Parathyroid adenoma (tissue), 2 donors: ENCODE measurements at regions not wholly inside any gene's neighbourhood (a gene's known extent, or its start where the extent isn't known, plus 50 kb on each side); places are given as distances from the start of the nearest gene placed in this dataset.

Experiments
- H2AFZ ChIP-seq: fragments of 300-600 bp; sonication (generic); one replicate; pipeline ENCODE4 v1.7.0; 2017; ENCODE audit warnings: antibody characterized with exemption, mild to moderate bottlenecking
- H3K27ac ChIP-seq: fragments of 300-600 bp; sonication (generic); one replicate; pipeline ENCODE4 v1.7.0; 2017
- H3K27me3 ChIP-seq: fragments of 300-600 bp; sonication (generic); one replicate; pipeline ENCODE4 v1.7.0; 2017; ENCODE audit warnings: low read length; ENCODE audit not compliant: control insufficient read depth, insufficient read depth
- H3K36me3 ChIP-seq: fragments of 300-600 bp; sonication (generic); one replicate; pipeline ENCODE4 v1.7.0; 2017; ENCODE audit warnings: low read length; ENCODE audit not compliant: control insufficient read depth, insufficient read depth
- H3K4me1 ChIP-seq: fragments of 300-600 bp; sonication (generic); one replicate; pipeline ENCODE4 v1.7.0; 2017; ENCODE audit warnings: control low read depth
- H3K4me2 ChIP-seq: fragments of 300-600 bp; sonication (generic); one replicate; pipeline ENCODE4 v1.7.0; 2017; ENCODE audit warnings: low read length
- H3K4me3 ChIP-seq: fragments of 300-600 bp; sonication (generic); one replicate; pipeline ENCODE4 v1.7.0; 2017; ENCODE audit warnings: low read depth, low read length
- H3K79me2 ChIP-seq: fragments of 300-600 bp; sonication (generic); one replicate; pipeline ENCODE4 v1.7.0; 2017; ENCODE audit warnings: control low read depth
- H3K9ac ChIP-seq: fragments of 300-600 bp; sonication (generic); one replicate; pipeline ENCODE4 v1.7.0; 2017; ENCODE audit warnings: mild to moderate bottlenecking
- H3K9me3 ChIP-seq: fragments of 300-600 bp; sonication (generic); one replicate; pipeline ENCODE4 v1.7.0; 2017; ENCODE audit warnings: low read length; ENCODE audit not compliant: control insufficient read depth
- CTCF ChIP-seq: fragments of 300-600 bp; sonication (generic); IDR thresholded peaks from one replicate; pipeline ENCODE4 v1.7.0; 2017; ENCODE audit warnings: antibody characterized with exemption, mild to moderate bottlenecking
- donor health status: primary hyperparathyroidism.

GRCh38 chr6:43898358-43899131 lies 128.5 kb downstream of the VEGFA start:
- Histone ChIP-seq H3K9me3 (no peaks in the 10 kb centered on the region), H3K4me3 (no peak overlapping the region), H3K9ac (no peak overlapping the region), H3K27ac (no peak overlapping the region), H3K4me1 (peaks cover 4% of the 10 kb centered on the region), H3K27me3 (no peaks in the 10 kb centered on the region), H3K79me2 (no peaks in the 10 kb centered on the region), H2AFZ (no peak overlapping the region), H3K36me3 (no peaks in the 10 kb centered on the region), H3K4me2 (no peak overlapping the region)
- no peak for TF ChIP-seq CTCF

- no peak overlapping the region for H3K4me2 ChIP-seq
- H3K36me3 ChIP-seq = no peaks in the 10 kb centered on the region
- H3K9ac ChIP-seq = no peak overlapping the region
- no peak overlapping the region for H3K4me3 ChIP-seq
- H3K27ac ChIP-seq = no peak overlapping the region
- H3K27me3 ChIP-seq = no peaks in the 10 kb centered on the region
- no peaks in the 10 kb centered on the region for H3K79me2 ChIP-seq
- H3K4me1 ChIP-seq = peaks cover 4% of the 10 kb centered on the region
- H3K9me3 ChIP-seq = no peaks in the 10 kb centered on the region
- H2AFZ ChIP-seq = no peak overlapping the region
- TF ChIP-seq CTCF = no peak
These were observed 127.7 kb downstream of the VEGFA start for GRCh38 chr6:43897571-43898302.

- Histone ChIP-seq H3K4me3 (no peak overlapping the region), H3K79me2 (no peaks in the 10 kb centered on the region)
- TF ChIP-seq CTCF = no peak
These were observed 126.6 kb downstream of the VEGFA start for GRCh38 chr6:43896329-43897255.

GRCh38 chr6:43895656-43896328 lies 125.8 kb downstream of the VEGFA start:
- Histone ChIP-seq H3K4me1 (peaks cover 3% of the 10 kb centered on the region), H3K79me2 (no peaks in the 10 kb centered on the region), H3K9me3 (no peaks in the 10 kb centered on the region), H3K27ac (no peak overlapping the region), H2AFZ (no peak overlapping the region), H3K4me3 (no peak overlapping the region), H3K36me3 (no peaks in the 10 kb centered on the region), H3K9ac (no peak overlapping the region), H3K4me2 (no peak overlapping the region), H3K27me3 (no peaks in the 10 kb centered on the region)
- no peak for TF ChIP-seq CTCF

More at GRCh38 chr6:43896329-43897255, 126.6 kb downstream of the VEGFA start:
- Histone ChIP-seq H3K9ac (no peak overlapping the region), H3K27me3 (no peaks in the 10 kb centered on the region), H3K4me2 (no peak overlapping the region), H2AFZ (no peak overlapping the region), H3K27ac (no peak overlapping the region), H3K9me3 (no peaks in the 10 kb centered on the region), H3K4me1 (peaks cover 4% of the 10 kb centered on the region), H3K36me3 (no peaks in the 10 kb centered on the region)
